OCI-LY3 (cell line): ENCODE measurements at regions not wholly inside any gene's neighbourhood (a gene's known extent, or its start where the extent isn't known, plus 50 kb on each side); places are given as distances from the start of the nearest gene placed in this dataset.

Source experiments
- H2AFZ ChIP-seq: fragments of 200-600, 300-600 bp; shearing (Covaris generic); 2 replicates; pipeline ENCODE4 v1.6.0; 2014; ENCODE audit warnings: antibody characterized with exemption, low read depth, low read length
- H3K27ac ChIP-seq: fragments of 200-600, 300-600 bp; sonication (generic); 2 replicates; pipeline ENCODE4 v1.5.1; 2014; ENCODE audit warnings: mild to moderate bottlenecking, low read length, moderate library complexity, mixed read lengths
- H3K27me3 ChIP-seq: fragments of 200-600, 300-600 bp; sonication (generic); 2 replicates; pipeline ENCODE4 v1.6.1; 2014; ENCODE audit warnings: low read depth, low read length, mixed read lengths
- H3K36me3 ChIP-seq: fragments of 200-600, 300-600 bp; sonication (generic); replicated peaks from 2 replicates; pipeline ENCODE3; 2014; ENCODE audit warnings: low read depth, low read length, mixed read lengths
- H3K4me1 ChIP-seq: fragments of 300-600, 200-600 bp; sonication (generic); 2 replicates; pipeline ENCODE4 v1.6.1; 2014; ENCODE audit warnings: low read length, mixed read lengths
- H3K4me2 ChIP-seq: fragments of 200-600, 300-600 bp; sonication (generic); 2 replicates; pipeline ENCODE4 v1.6.1; 2014; ENCODE audit warnings: low read length, mixed read lengths
- H3K4me3 ChIP-seq: fragments of 300-600, 200-600 bp; sonication (generic); 2 replicates; pipeline ENCODE4 v1.5.1; 2014; ENCODE audit warnings: antibody characterized with exemption, mild to moderate bottlenecking, low read length, moderate library complexity
- H3K79me2 ChIP-seq: fragments of 300-600, 200-600 bp; shearing (Covaris generic); 2 replicates; pipeline ENCODE4 v1.6.1; 2014; ENCODE audit warnings: mild to moderate bottlenecking, low read length, mixed read lengths
- H3K9ac ChIP-seq: fragments of 300-600, 200-600 bp; shearing (Covaris generic); 2 replicates; pipeline ENCODE4 v1.6.0; 2014; ENCODE audit warnings: mild to moderate bottlenecking, low read length, moderate library complexity
- H3K9me3 ChIP-seq: fragments of 200-600, 300-600 bp; shearing (Covaris generic); 2 replicates; pipeline ENCODE4 v1.6.1; 2014; ENCODE audit warnings: low read length, mixed read lengths; ENCODE audit not compliant: insufficient read depth
- H4K20me1 ChIP-seq: fragments of 200-600, 300-600 bp; sonication (generic); 2 replicates; pipeline ENCODE4 v1.6.1; 2016; ENCODE audit warnings: low read length, mixed read lengths; ENCODE audit not compliant: insufficient read depth
- CTCF ChIP-seq: fragments of 200-600, 300-600 bp; sonication (generic); IDR thresholded peaks from 2 replicates; pipeline ENCODE4 v1.5.1; 2014; ENCODE audit warnings: antibody characterized with exemption, low read length, low read depth
- EZH2phosphoT487 ChIP-seq: fragments of 200-600 bp; shearing (Covaris generic); IDR thresholded peaks from 2 replicates; pipeline ENCODE4 v1.6.1; 2018; ENCODE audit warnings: antibody characterized with exemption, mixed run types, low read depth

DNA sequence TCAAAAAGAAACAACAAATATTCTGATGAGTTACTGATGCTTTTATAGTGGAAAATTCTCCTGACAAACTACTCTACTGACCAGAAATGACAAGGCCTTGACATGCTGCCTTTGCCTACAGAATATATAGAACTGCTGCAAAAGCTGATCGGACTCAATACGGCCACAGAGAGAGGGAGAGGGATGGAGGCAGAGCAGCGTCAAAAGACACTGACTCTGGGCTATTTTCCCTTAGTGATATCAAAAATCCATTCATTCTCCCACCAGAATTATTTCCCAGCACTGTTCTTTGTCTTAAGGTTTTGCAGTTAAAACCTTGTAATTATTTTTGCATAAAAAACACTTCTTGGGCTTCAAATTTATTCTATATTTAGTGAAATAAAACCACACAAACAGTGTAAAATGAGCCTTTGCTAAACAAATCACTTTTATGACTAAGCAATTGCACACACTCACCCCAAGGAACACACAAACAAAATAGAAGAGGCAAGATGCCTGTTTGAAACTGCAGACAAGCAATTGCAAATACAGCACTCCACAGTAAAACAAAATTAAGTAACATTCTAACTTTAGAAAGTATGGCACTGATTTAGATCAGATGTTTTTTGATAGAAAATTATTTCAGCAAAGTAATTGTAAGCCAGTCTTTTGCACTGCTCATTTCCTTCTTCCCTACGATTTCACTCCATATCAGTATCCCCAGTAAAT is 1036.4 kb downstream of the ADGRL2 start:
- Histone ChIP-seq H3K27me3 (no peaks in the 10 kb centered on the region), H3K79me2 (no peaks in the 10 kb centered on the region), H2AFZ (no peak overlapping the region), H3K9me3 (no peaks in the 10 kb centered on the region), H3K4me3 (no peak overlapping the region), H3K36me3 (no peaks in the 10 kb centered on the region), H3K4me2 (no peak overlapping the region), H4K20me1 (no peaks in the 10 kb centered on the region), H3K4me1 (peaks cover 11% of the 10 kb centered on the region), H3K27ac (no peak overlapping the region), H3K9ac (no peak overlapping the region)
- TF ChIP-seq EZH2phosphoT487 (no peak), CTCF (no peak)

- Histone ChIP-seq H3K36me3 (no peaks in the 10 kb centered on the region), H3K9ac (no peak overlapping the region), H3K79me2 (no peaks in the 10 kb centered on the region), H3K4me2 (no peak overlapping the region), H3K9me3 (no peaks in the 10 kb centered on the region), H3K27ac (no peak overlapping the region), H3K27me3 (no peaks in the 10 kb centered on the region), H4K20me1 (no peaks in the 10 kb centered on the region), H2AFZ (no peak overlapping the region), H3K4me1 (peaks cover 11% of the 10 kb centered on the region), H3K4me3 (no peak overlapping the region)
- TF ChIP-seq EZH2phosphoT487 (no peak), CTCF (no peak)
These were observed 1035.7 kb downstream of the ADGRL2 start for GRCh38 chr1:82836213-82836972.

GRCh38 chr1:82830690-82831380 is 1030.1 kb downstream of the ADGRL2 start:
- Histone ChIP-seq H3K9ac (no peak overlapping the region), H2AFZ (no peak overlapping the region), H3K4me3 (no peak overlapping the region), H3K36me3 (no peaks in the 10 kb centered on the region), H3K4me1 (no peaks in the 10 kb centered on the region), H3K27me3 (no peaks in the 10 kb centered on the region), H3K27ac (no peak overlapping the region), H3K4me2 (no peak overlapping the region), H3K79me2 (no peaks in the 10 kb centered on the region), H3K9me3 (no peaks in the 10 kb centered on the region), H4K20me1 (no peaks in the 10 kb centered on the region)
- TF ChIP-seq EZH2phosphoT487, result no peak
- TF ChIP-seq CTCF, result no peak

DNA sequence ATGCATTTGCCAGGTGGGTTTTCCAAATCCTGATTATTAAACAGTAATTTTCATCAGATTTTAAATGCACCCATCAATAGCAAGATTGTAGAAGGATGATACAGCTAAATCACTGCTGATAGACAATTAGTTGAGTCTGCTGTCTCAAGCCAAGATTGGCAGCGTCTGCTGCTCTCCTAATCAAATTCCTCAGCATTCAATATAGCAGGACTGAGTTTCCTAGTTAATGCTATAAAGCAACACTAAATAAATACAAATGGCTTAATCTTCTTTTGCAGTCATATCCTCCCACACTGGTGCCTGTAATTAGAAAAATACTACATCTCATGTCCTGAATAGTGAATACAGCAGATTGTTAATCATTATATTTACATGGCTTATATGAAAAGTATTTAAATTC is 1028.8 kb downstream of the ADGRL2 start:
- no peak overlapping the region for H2AFZ ChIP-seq
- no peak overlapping the region for H3K9ac ChIP-seq
- H3K36me3 ChIP-seq, result no peaks in the 10 kb centered on the region
- H3K9me3 ChIP-seq, result no peaks in the 10 kb centered on the region
- no peaks in the 10 kb centered on the region for H3K4me1 ChIP-seq
- H4K20me1 ChIP-seq, result no peaks in the 10 kb centered on the region
- H3K4me2 ChIP-seq, result no peak overlapping the region
- no peaks in the 10 kb centered on the region for H3K27me3 ChIP-seq
- no peaks in the 10 kb centered on the region for H3K79me2 ChIP-seq
- no peak overlapping the region for H3K27ac ChIP-seq
- TF ChIP-seq EZH2phosphoT487 (no peak), CTCF (no peak)
- no peak overlapping the region for H3K4me3 ChIP-seq
